ENCODE measurements at regions not wholly inside any gene's neighbourhood (a gene's known extent, or its start where the extent isn't known, plus 50 kb on each side); places are given as distances from the start of the nearest gene placed in this dataset.

GRCh38 chr4:186982160-186982559 lies 258.5 kb upstream of the FAT1 start:
- no peak for TF ChIP-seq GATA3 (IDR thresholded peaks at IDR 0.05; ENCODE audit: low read depth, low read length)
- TF ChIP-seq GATA2 (IDR thresholded peaks at IDR 0.05; ENCODE audit: low read depth, low read length) = no peak
